OCI-LY7 (cell line): ENCODE measurements at regions not wholly inside any gene's neighbourhood (a gene's known extent, or its start where the extent isn't known, plus 50 kb on each side); places are given as distances from the start of the nearest gene placed in this dataset.
"Not testable (repeated sequence)": the region's sequence is repeated elsewhere in the genome, so short reads cannot be mapped to it uniquely, and the experiment has no call there.

ENCODE experiments used
- BruUV-seq: library from RNA; stranded (reverse); fragments of 400-500 nt; replicated peaks from 2 replicates; lab custom pipeline; 2021; lab: Mats Ljungman, UMichigan
- CTCF ChIA-PET: fragments of 300-600 bp; sonication (Branson Sonifier 250); formaldehyde crosslinking; loops from one replicate; lab custom pipeline; 2022; ENCODE audit warnings: antibody characterized with exemption; ENCODE audit not compliant: unreplicated experiment; lab: Charles Lee
- POLR2A ChIA-PET: fragments of 300-600 bp; sonication (Branson Sonifier 250); formaldehyde crosslinking; loops from one replicate; lab custom pipeline; 2022; ENCODE audit warnings: antibody characterized with exemption; lab: Charles Lee
- DNase-seq: peaks from one replicate; pipeline ENCODE4 v3.0.0-alpha.2; 2015; ENCODE audit warnings: low spot score
- H2AFZ ChIP-seq: fragments of 200-600 bp; sonication (generic), shearing (Covaris generic); 2 replicates; pipeline ENCODE4 v1.6.1; 2014; ENCODE audit warnings: mild to moderate bottlenecking, antibody characterized with exemption, low read length, moderate library complexity
- H3K27ac ChIP-seq: fragments of 200-600 bp; sonication (generic); 2 replicates; pipeline ENCODE4 v1.5.1; 2014; ENCODE audit warnings: mixed run types, low read depth, mild to moderate bottlenecking, moderate library complexity, low read length, inconsistent platforms; ENCODE audit not compliant: poor library complexity, severe bottlenecking
- H3K36me3 ChIP-seq: fragments of 200-600 bp; sonication (generic); 2 replicates; pipeline ENCODE4 v1.6.1; 2014; ENCODE audit warnings: mild to moderate bottlenecking, antibody characterized with exemption, low read length, moderate library complexity, mixed read lengths; ENCODE audit not compliant: insufficient read depth
- H3K4me1 ChIP-seq: fragments of 200-600 bp; sonication (generic); 2 replicates; pipeline ENCODE4 v1.5.1; 2014; ENCODE audit warnings: mild to moderate bottlenecking, low read length; ENCODE audit not compliant: insufficient read depth, poor library complexity, severe bottlenecking
- H3K4me2 ChIP-seq: fragments of 200-600 bp; sonication (generic); 2 replicates; pipeline ENCODE4 v1.6.1; 2014; ENCODE audit warnings: mild to moderate bottlenecking, low read length
- H3K4me3 ChIP-seq: fragments of 200-600 bp; sonication (generic); 2 replicates; pipeline ENCODE4 v1.5.1; 2014; ENCODE audit warnings: mild to moderate bottlenecking, low read depth, low read length; ENCODE audit not compliant: poor library complexity, severe bottlenecking
- H3K79me2 ChIP-seq: fragments of 200-600 bp; sonication (generic); 2 replicates; pipeline ENCODE4 v1.6.1; 2016; ENCODE audit warnings: low read depth, mild to moderate bottlenecking, low read length, moderate library complexity, mixed read lengths; ENCODE audit not compliant: insufficient read depth
- H3K9me2 ChIP-seq: fragments of 200-600 bp; sonication (generic); 2 replicates; pipeline ENCODE4 v1.6.1; 2016; ENCODE audit warnings: mild to moderate bottlenecking, low read length, mixed read lengths; ENCODE audit not compliant: insufficient read depth
- H3K9me3 ChIP-seq: fragments of 200-600 bp; sonication (generic); 2 replicates; pipeline ENCODE4 v1.6.1; 2014; ENCODE audit warnings: mild to moderate bottlenecking, mixed run types, low read length, mixed read lengths
- H4K20me1 ChIP-seq: fragments of 200-600 bp; sonication (generic); 2 replicates; pipeline ENCODE4 v1.6.1; 2014; ENCODE audit warnings: mild to moderate bottlenecking, antibody characterized with exemption, low read length, moderate library complexity, mixed read lengths; ENCODE audit not compliant: insufficient read depth
- CTCF ChIP-seq: fragments of 200-600 bp; sonication (generic); conservative IDR thresholded peaks from 2 replicates; pipeline ENCODE4 v1.5.1; 2014; ENCODE audit warnings: mild to moderate bottlenecking, antibody characterized with exemption, low read length, moderate library complexity, mixed read lengths
- EZH2phosphoT487 ChIP-seq: fragments of 200-600 bp; sonication (generic); IDR thresholded peaks from 2 replicates; pipeline ENCODE4 v1.6.1; 2018; ENCODE audit warnings: low read depth, borderline replicate concordance, mild to moderate bottlenecking, mixed run types, antibody characterized with exemption, low read length, moderate library complexity, mixed read lengths
- intact Hi-C: fragments of 100-400 bp; cut with micrococcal nuclease; formaldehyde crosslinking; loops from one replicate; pipeline ENCODE4 v1.10.0; 2022; ENCODE audit not compliant: unreplicated experiment

GRCh38 chr7:51428217-51428887, 111.7 kb upstream of the COBL start:
- H2AFZ ChIP-seq = no peak overlapping the region
- no peak for TF ChIP-seq EZH2phosphoT487
- no peak; the same call in 1 of the 2 replicates for TF ChIP-seq CTCF
- H3K27ac ChIP-seq = no peak overlapping the region
- DNase-seq = no peak
- H3K4me3 ChIP-seq = no peak overlapping the region
- BruUV-seq = no TSS peak
- H3K9me2 ChIP-seq = no peaks in the 10 kb centered on the region
- H3K4me2 ChIP-seq = no peak overlapping the region
- no peaks in the 10 kb centered on the region for H3K4me1 ChIP-seq
- H3K9me3 ChIP-seq = no peaks in the 10 kb centered on the region
- POLR2A ChIA-PET = interaction anchor here (0.7 kb wide), 1 partner anchor 34 kb away, joined by 3 read pairs; no protein-coding TSS in a partner anchor
- H3K79me2 ChIP-seq = no peaks in the 10 kb centered on the region
- H3K36me3 ChIP-seq = no peaks in the 10 kb centered on the region
- no peaks in the 10 kb centered on the region for H4K20me1 ChIP-seq
- intact Hi-C loops = loop anchor here (5.0 kb wide), 1 partner anchor 266 kb away; no protein-coding TSS in a partner anchor
- CTCF ChIA-PET = no interaction called here

- Histone ChIP-seq H2AFZ (no peak overlapping the region), H3K79me2 (no peaks in the 10 kb centered on the region), H3K4me3 (no peak overlapping the region), H3K4me2 (no peak overlapping the region), H3K36me3 (no peaks in the 10 kb centered on the region), H3K27ac (no peak overlapping the region), H3K4me1 (no peaks in the 10 kb centered on the region), H4K20me1 (no peaks in the 10 kb centered on the region), H3K9me2 (no peaks in the 10 kb centered on the region), H3K9me3 (no peaks in the 10 kb centered on the region)
- DNase-seq = no peak
- TF ChIP-seq EZH2phosphoT487 = no peak
- TF ChIP-seq CTCF = no peak
- no TSS peak for BruUV-seq
- intact Hi-C loops = loop anchor here (5.0 kb wide), 1 partner anchor 264 kb away; no protein-coding TSS in a partner anchor
- POLR2A ChIA-PET = no interaction called here
- CTCF ChIA-PET = no interaction called here
These were observed 109.6 kb upstream of the COBL start for GRCh38 chr7:51426163-51426562.

GRCh38 chr7:51409934-51410333, 93.3 kb upstream of the COBL start:
- H3K4me2 ChIP-seq, H3K27ac ChIP-seq, H3K9me3 ChIP-seq, H4K20me1 ChIP-seq, BruUV-seq, POLR2A ChIA-PET, H3K36me3 ChIP-seq, DNase-seq, H3K9me2 ChIP-seq, H2AFZ ChIP-seq, intact Hi-C loops, H3K79me2 ChIP-seq, H3K4me1 ChIP-seq, H3K4me3 ChIP-seq: not testable (repeated sequence)
- CTCF ChIA-PET = interaction anchor here (0.6 kb wide), 1 partner anchor 49 kb away, joined by 3 read pairs; no protein-coding TSS in a partner anchor

- H3K4me2 ChIP-seq, CTCF ChIA-PET, H3K4me1 ChIP-seq, DNase-seq, POLR2A ChIA-PET, H3K36me3 ChIP-seq, H3K79me2 ChIP-seq, H3K4me3 ChIP-seq, intact Hi-C loops, H3K9me3 ChIP-seq, H2AFZ ChIP-seq, H3K27ac ChIP-seq, BruUV-seq, H4K20me1 ChIP-seq, H3K9me2 ChIP-seq: not testable (repeated sequence)
These were observed 81.0 kb upstream of the COBL start for GRCh38 chr7:51397608-51398007.

GRCh38 chr7:51393003-51393402, 76.4 kb upstream of the COBL start:
- CTCF ChIA-PET = not testable (repeated sequence)

More at GRCh38 chr7:51393003-51393402, 76.4 kb upstream of the COBL start:
- H3K36me3 ChIP-seq, H3K27ac ChIP-seq, H3K79me2 ChIP-seq, intact Hi-C loops, DNase-seq, BruUV-seq, H4K20me1 ChIP-seq, H3K9me2 ChIP-seq, H3K4me2 ChIP-seq, H3K4me3 ChIP-seq, H3K4me1 ChIP-seq, H3K9me3 ChIP-seq, POLR2A ChIA-PET, H2AFZ ChIP-seq: not testable (repeated sequence)
